NCI-H510A treated with DMSO at 0.1 percent for 48 hours (cell line): ENCODE measurements at regions not wholly inside any gene's neighbourhood (a gene's known extent, or its start where the extent isn't known, plus 50 kb on each side); places are given as distances from the start of the nearest gene placed in this dataset.
"Not testable (repeated sequence)": the region's sequence is repeated elsewhere in the genome, so short reads cannot be mapped to it uniquely, and the experiment has no call there.

Experiments used
- DNase-seq: peaks from one replicate; lab custom pipeline; 2025; lab: John Stamatoyannopoulos, UW

- peak; percentile 72 for DNase-seq
These were observed 84.9 kb downstream of the TRIM27 start for GRCh38 chr6:28838634-28839442.

- DNase-seq: no peak
These were observed 84.2 kb downstream of the TRIM27 start for GRCh38 chr6:28839443-28840120.

- DNase-seq: no peak
These were observed 82.5 kb downstream of the TRIM27 start for GRCh38 chr6:28841290-28841689.

GRCh38 chr6:28848756-28849155 lies 75.0 kb downstream of the TRIM27 start:
- not testable (repeated sequence) for DNase-seq
